Liver (tissue), 3 donors: ENCODE measurements at regions not wholly inside any gene's neighbourhood (a gene's known extent, or its start where the extent isn't known, plus 50 kb on each side); places are given as distances from the start of the nearest gene placed in this dataset.
"Not testable (repeated sequence)": the region's sequence is repeated elsewhere in the genome, so short reads cannot be mapped to it uniquely, and the experiment has no call there.

ENCODE experiments used
- EGR1 ChIP-seq, 2 donors: IDR thresholded peaks; 2 replicates each; pipeline ENCODE4 v1.6.1; 2016 to 2018; ENCODE audit warnings: antibody characterized with exemption in 2 of 2, low read depth in 2 of 2
- JUND ChIP-seq, 2 donors: IDR thresholded peaks; 2 replicates each; pipeline ENCODE4 v1.6.1; 2016; ENCODE audit warnings: antibody characterized with exemption in 2 of 2
- TAF1 ChIP-seq: conservative IDR thresholded peaks from 2 replicates; pipeline ENCODE4 v1.6.1; 2016; ENCODE audit warnings: antibody characterized with exemption, mild to moderate bottlenecking
- TF ChIP-seq, protein P1 (sequence below): fragments of 150-350 bp; IDR thresholded peaks from 2 replicates; pipeline ENCODE4 v1.5.1; 2017; ENCODE audit warnings: improper control_type of control experiment, low read depth, low read length; ENCODE audit not compliant: missing input control
- TF ChIP-seq, protein P2 (sequence below): IDR thresholded peaks from 2 replicates; pipeline ENCODE4 v1.6.1; 2016; ENCODE audit warnings: antibody characterized with exemption, mild to moderate bottlenecking
- donor health status: healthy.
- donor health status: healthy.

DNA sequence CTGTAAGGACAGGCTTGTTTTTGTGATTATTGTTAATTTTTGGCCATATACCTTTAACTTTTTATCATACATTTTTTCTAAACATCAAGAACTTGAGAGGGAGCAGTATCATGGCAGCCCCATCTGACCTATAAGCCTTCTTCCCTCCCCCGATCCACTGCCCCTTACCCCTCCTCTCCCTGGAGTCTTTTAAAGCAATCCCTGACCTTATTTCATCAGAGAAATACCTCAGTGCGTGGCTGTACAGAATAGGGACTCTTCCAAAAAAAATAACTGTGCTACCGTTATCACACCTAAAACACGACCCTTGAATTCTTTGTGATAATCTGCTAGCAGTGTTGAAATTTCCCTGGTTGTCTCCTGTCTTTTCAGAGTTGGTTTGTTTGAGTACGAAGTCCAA, 4448.7 kb upstream of the TPTE start:
- TF ChIP-seq, protein P1, sequence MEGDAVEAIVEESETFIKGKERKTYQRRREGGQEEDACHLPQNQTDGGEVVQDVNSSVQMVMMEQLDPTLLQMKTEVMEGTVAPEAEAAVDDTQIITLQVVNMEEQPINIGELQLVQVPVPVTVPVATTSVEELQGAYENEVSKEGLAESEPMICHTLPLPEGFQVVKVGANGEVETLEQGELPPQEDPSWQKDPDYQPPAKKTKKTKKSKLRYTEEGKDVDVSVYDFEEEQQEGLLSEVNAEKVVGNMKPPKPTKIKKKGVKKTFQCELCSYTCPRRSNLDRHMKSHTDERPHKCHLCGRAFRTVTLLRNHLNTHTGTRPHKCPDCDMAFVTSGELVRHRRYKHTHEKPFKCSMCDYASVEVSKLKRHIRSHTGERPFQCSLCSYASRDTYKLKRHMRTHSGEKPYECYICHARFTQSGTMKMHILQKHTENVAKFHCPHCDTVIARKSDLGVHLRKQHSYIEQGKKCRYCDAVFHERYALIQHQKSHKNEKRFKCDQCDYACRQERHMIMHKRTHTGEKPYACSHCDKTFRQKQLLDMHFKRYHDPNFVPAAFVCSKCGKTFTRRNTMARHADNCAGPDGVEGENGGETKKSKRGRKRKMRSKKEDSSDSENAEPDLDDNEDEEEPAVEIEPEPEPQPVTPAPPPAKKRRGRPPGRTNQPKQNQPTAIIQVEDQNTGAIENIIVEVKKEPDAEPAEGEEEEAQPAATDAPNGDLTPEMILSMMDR, result not testable (repeated sequence)
- TF ChIP-seq, protein P2, sequence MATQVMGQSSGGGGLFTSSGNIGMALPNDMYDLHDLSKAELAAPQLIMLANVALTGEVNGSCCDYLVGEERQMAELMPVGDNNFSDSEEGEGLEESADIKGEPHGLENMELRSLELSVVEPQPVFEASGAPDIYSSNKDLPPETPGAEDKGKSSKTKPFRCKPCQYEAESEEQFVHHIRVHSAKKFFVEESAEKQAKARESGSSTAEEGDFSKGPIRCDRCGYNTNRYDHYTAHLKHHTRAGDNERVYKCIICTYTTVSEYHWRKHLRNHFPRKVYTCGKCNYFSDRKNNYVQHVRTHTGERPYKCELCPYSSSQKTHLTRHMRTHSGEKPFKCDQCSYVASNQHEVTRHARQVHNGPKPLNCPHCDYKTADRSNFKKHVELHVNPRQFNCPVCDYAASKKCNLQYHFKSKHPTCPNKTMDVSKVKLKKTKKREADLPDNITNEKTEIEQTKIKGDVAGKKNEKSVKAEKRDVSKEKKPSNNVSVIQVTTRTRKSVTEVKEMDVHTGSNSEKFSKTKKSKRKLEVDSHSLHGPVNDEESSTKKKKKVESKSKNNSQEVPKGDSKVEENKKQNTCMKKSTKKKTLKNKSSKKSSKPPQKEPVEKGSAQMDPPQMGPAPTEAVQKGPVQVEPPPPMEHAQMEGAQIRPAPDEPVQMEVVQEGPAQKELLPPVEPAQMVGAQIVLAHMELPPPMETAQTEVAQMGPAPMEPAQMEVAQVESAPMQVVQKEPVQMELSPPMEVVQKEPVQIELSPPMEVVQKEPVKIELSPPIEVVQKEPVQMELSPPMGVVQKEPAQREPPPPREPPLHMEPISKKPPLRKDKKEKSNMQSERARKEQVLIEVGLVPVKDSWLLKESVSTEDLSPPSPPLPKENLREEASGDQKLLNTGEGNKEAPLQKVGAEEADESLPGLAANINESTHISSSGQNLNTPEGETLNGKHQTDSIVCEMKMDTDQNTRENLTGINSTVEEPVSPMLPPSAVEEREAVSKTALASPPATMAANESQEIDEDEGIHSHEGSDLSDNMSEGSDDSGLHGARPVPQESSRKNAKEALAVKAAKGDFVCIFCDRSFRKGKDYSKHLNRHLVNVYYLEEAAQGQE, result not testable (repeated sequence)
- TF ChIP-seq JUND (IDR thresholded peaks at IDR 0.05); EGR1 (IDR thresholded peaks at IDR 0.05; ENCODE audit: low read depth in 2 of 2); TAF1: not testable (repeated sequence)
